ENCODE measurements at regions not wholly inside any gene's neighbourhood (a gene's known extent, or its start where the extent isn't known, plus 50 kb on each side); places are given as distances from the start of the nearest gene placed in this dataset.

- Mint-ChIP-seq H3K27ac (no peak overlapping the region), H3K4me1 (no peaks in the 10 kb centered on the region), H3K27me3 (ENCODE audit: low read depth) (no peaks in the 10 kb centered on the region), H3K4me3 (no peak overlapping the region), H3K9me3 (no peaks in the 10 kb centered on the region), H3K36me3 (ENCODE audit: low read depth) (no peaks in the 10 kb centered on the region)
- TF ChIP-seq, protein P1, sequence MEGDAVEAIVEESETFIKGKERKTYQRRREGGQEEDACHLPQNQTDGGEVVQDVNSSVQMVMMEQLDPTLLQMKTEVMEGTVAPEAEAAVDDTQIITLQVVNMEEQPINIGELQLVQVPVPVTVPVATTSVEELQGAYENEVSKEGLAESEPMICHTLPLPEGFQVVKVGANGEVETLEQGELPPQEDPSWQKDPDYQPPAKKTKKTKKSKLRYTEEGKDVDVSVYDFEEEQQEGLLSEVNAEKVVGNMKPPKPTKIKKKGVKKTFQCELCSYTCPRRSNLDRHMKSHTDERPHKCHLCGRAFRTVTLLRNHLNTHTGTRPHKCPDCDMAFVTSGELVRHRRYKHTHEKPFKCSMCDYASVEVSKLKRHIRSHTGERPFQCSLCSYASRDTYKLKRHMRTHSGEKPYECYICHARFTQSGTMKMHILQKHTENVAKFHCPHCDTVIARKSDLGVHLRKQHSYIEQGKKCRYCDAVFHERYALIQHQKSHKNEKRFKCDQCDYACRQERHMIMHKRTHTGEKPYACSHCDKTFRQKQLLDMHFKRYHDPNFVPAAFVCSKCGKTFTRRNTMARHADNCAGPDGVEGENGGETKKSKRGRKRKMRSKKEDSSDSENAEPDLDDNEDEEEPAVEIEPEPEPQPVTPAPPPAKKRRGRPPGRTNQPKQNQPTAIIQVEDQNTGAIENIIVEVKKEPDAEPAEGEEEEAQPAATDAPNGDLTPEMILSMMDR (IDR thresholded peaks at IDR 0.05; ENCODE audit: unreplicated experiment in 3 of 3) = no peak
Measured at GRCh38 chr5:12237837-12238575, 333.8 kb upstream of the CTNND2 start.

DNA sequence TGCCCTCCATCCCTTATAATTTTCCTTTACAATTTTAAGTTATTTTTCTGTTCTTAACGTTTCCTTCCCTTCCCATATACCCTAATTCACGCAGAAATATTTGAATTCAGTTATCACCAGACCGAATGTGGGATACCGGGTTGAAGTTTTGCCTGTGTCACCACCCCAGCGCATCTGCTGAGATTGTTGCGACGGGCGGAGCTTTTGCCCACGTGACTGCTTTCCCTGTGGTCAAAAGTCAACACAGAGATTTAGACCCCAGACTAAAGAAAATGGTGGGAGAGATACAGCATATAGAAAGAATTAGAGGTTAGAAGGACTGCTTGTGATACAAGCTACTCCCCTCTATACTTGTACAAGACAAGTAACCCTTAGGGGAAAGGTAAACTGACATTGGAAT, 326.4 kb upstream of the CTNND2 start:
- Mint-ChIP-seq H3K27me3 (ENCODE audit: low read depth) (no peaks in the 10 kb centered on the region), H3K9me3 (no peaks in the 10 kb centered on the region), H3K36me3 (ENCODE audit: low read depth) (no peaks in the 10 kb centered on the region), H3K27ac (no peak overlapping the region), H3K4me1 (no peaks in the 10 kb centered on the region), H3K4me3 (no peak overlapping the region)
- TF ChIP-seq, protein P1 (IDR thresholded peaks at IDR 0.05; ENCODE audit: unreplicated experiment in 3 of 3) = no peak

GRCh38 chr5:12217039-12217438, 312.8 kb upstream of the CTNND2 start:
- TF ChIP-seq, protein P1 (IDR thresholded peaks at IDR 0.05; ENCODE audit: unreplicated experiment in 3 of 3) = no peak
- no peaks in the 10 kb centered on the region for H3K27me3 Mint-ChIP-seq (ENCODE audit: low read depth)
- no peaks in the 10 kb centered on the region for H3K36me3 Mint-ChIP-seq (ENCODE audit: low read depth)
- peaks cover 8% of the 10 kb centered on the region for H3K9me3 Mint-ChIP-seq
- H3K4me1 Mint-ChIP-seq = no peaks in the 10 kb centered on the region
- no peak overlapping the region for H3K27ac Mint-ChIP-seq
- no peak overlapping the region for H3K4me3 Mint-ChIP-seq

GRCh38 chr5:12214267-12215015, 310.2 kb upstream of the CTNND2 start:
- H3K27ac Mint-ChIP-seq = no peak overlapping the region
- H3K9me3 Mint-ChIP-seq = peaks cover 8% of the 10 kb centered on the region
- TF ChIP-seq, protein P1 (IDR thresholded peaks at IDR 0.05; ENCODE audit: unreplicated experiment in 3 of 3) = no peak
- no peaks in the 10 kb centered on the region for H3K4me1 Mint-ChIP-seq
- no peak overlapping the region for H3K4me3 Mint-ChIP-seq
- H3K27me3 Mint-ChIP-seq (ENCODE audit: low read depth) = no peaks in the 10 kb centered on the region
- no peaks in the 10 kb centered on the region for H3K36me3 Mint-ChIP-seq (ENCODE audit: low read depth)

DNA sequence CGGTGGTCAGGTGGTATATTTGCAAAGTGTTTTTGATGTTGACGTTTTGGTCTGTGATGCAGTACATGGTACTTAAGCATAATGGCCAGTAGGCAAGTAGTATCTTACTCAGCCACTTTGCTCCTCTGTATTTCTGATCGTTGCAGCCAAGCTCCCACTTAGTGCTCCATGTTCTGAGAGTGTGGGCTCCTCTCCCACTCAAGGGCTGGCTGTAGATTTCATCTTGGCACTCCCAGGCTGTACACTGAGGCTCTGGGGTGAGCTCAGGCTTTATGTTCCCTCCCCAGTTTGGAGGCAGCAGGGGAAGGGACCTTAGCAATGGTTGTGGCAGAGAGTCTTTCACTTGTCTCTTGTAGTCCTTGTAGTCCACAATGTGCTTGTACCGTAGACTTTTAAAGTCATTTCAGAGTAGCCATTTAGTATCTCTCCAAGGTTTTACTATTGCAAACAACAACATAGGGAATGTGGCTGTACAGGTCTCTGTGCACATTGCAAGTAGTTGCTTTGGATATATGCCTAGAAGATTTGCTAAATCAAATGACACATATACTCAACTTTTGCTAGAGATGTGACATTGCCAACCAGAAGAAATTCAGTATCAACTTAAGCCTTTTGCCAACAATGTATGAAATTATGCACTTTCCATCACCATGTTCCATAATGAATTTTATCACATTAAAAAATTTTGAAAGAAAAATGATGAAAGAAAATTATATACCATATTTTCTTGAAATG, 304.3 kb upstream of the CTNND2 start:
- H3K27me3 Mint-ChIP-seq (ENCODE audit: low read depth) = peaks cover 6% of the 10 kb centered on the region
- TF ChIP-seq, protein P1 (IDR thresholded peaks at IDR 0.05; ENCODE audit: unreplicated experiment in 3 of 3) = no peak
- no peak overlapping the region for H3K4me3 Mint-ChIP-seq
- H3K27ac Mint-ChIP-seq = no peak overlapping the region
- no peaks in the 10 kb centered on the region for H3K4me1 Mint-ChIP-seq
- no peaks in the 10 kb centered on the region for H3K36me3 Mint-ChIP-seq (ENCODE audit: low read depth)
- H3K9me3 Mint-ChIP-seq = no peaks in the 10 kb centered on the region

All from nephron (organoid).